Liver (tissue), 3 donors: ENCODE measurements at regions not wholly inside any gene's neighbourhood (a gene's known extent, or its start where the extent isn't known, plus 50 kb on each side); places are given as distances from the start of the nearest gene placed in this dataset.

Experiments used
- CTCF ChIP-seq: fragments of 150-350 bp; IDR thresholded peaks from 2 replicates; pipeline ENCODE4 v1.5.1; 2017; ENCODE audit warnings: improper control_type of control experiment, low read depth, low read length; ENCODE audit not compliant: missing input control
- FOXA1 ChIP-seq: IDR thresholded peaks from 2 replicates; pipeline ENCODE4 v1.6.1; 2016; ENCODE audit warnings: antibody characterized with exemption
- GABPA ChIP-seq, 2 donors: IDR thresholded peaks in 1 of 2; conservative IDR thresholded peaks in 1 of 2; 2 replicates each; pipeline ENCODE4 v1.6.1; 2016; ENCODE audit warnings: antibody characterized with exemption in 2 of 2, mild to moderate bottlenecking in 1 of 2, moderate library complexity in 1 of 2
- RAD21 ChIP-seq, 2 donors: IDR thresholded peaks; 2 replicates each; pipeline ENCODE4 v1.6.1; 2016; ENCODE audit warnings: antibody characterized with exemption in 2 of 2, mild to moderate bottlenecking in 2 of 2
- REST ChIP-seq: IDR thresholded peaks from 2 replicates; pipeline ENCODE4 v1.6.1; 2016; ENCODE audit warnings: antibody characterized with exemption, mild to moderate bottlenecking
- SP1 ChIP-seq: IDR thresholded peaks from 2 replicates; pipeline ENCODE4 v1.6.1; 2018; ENCODE audit warnings: antibody characterized with exemption, mild to moderate bottlenecking
- TAF1 ChIP-seq: conservative IDR thresholded peaks from 2 replicates; pipeline ENCODE4 v1.6.1; 2016; ENCODE audit warnings: antibody characterized with exemption, mild to moderate bottlenecking
- YY1 ChIP-seq: IDR thresholded peaks from 2 replicates; pipeline ENCODE4 v1.6.1; 2016; ENCODE audit warnings: antibody characterized with exemption, mild to moderate bottlenecking
- TF ChIP-seq, protein P1 (sequence below): IDR thresholded peaks from 2 replicates; pipeline ENCODE4 v1.6.1; 2016; ENCODE audit warnings: antibody characterized with exemption
- donor health status: healthy.
- donor health status: healthy.

GRCh38 chr3:78143000-78143399 lies 1103.1 kb downstream of the ROBO2 start:
- TF ChIP-seq FOXA1 (no peak), CTCF (no peak), REST (no peak), TAF1 (no peak), GABPA (IDR thresholded peaks at IDR 0.05 in 1 of 2, conservative IDR thresholded peaks at IDR 0.05 in 1 of 2) (no peak), YY1 (no peak), SP1 (no peak), RAD21 (IDR thresholded peaks at IDR 0.05) (no peak)
- TF ChIP-seq, protein P1, sequence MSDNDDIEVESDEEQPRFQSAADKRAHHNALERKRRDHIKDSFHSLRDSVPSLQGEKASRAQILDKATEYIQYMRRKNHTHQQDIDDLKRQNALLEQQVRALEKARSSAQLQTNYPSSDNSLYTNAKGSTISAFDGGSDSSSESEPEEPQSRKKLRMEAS, result no peak
